Thyroid gland (tissue), 4 donors: ENCODE measurements at regions not wholly inside any gene's neighbourhood (a gene's known extent, or its start where the extent isn't known, plus 50 kb on each side); places are given as distances from the start of the nearest gene placed in this dataset.

Experiments
- DNase-seq, 2 donors: peaks; one replicate each; pipeline ENCODE4 v3.0.0-alpha.2; 2019
- H3K27ac ChIP-seq, 3 donors: fragments of 200-600 bp; sonication (generic); 1 replicate in 2 of 3; 2 replicates in 1 of 3; pipeline ENCODE4 v1.5.1; 2016 to 2019; ENCODE audit warnings: mild to moderate bottlenecking in 1 of 3, moderate library complexity in 1 of 3
- H3K27me3 ChIP-seq: fragments of 200-600 bp; sonication (generic); one replicate; pipeline ENCODE4 v1.5.1; 2019
- H3K36me3 ChIP-seq, 2 donors: fragments of 200-600 bp; sonication (generic); one replicate each; pipeline ENCODE4 v1.5.1; 2016 to 2019
- H3K4me1 ChIP-seq, 2 donors: fragments of 200-600 bp; sonication (generic); one replicate each; pipeline ENCODE4 v1.5.1; 2017 to 2019
- H3K4me3 ChIP-seq, 3 donors: fragments of 200-600 bp; sonication (generic); replicated peaks in 1 of 3; 1 replicate in 2 of 3; 2 replicates in 1 of 3; pipeline ENCODE4 v1.5.1; 2016; ENCODE audit warnings: mild to moderate bottlenecking in 1 of 3
- H3K9me3 ChIP-seq: fragments of 200-600 bp; sonication (generic); one replicate; pipeline ENCODE4 v1.5.1; 2017
- POLR2A ChIP-seq, 2 donors: fragments of 450-650 bp; IDR thresholded peaks; one replicate each; pipeline ENCODE4 v1.6.1; 2017; ENCODE audit warnings: antibody characterized with exemption in 2 of 2, mild to moderate bottlenecking in 2 of 2, moderate library complexity in 1 of 2
- WGBS, 2 donors: methylation state at CpG; one replicate each; pipeline ENCODE4 v1.1.5; 2017; 5-methylcytosine and 5-hydroxymethylcytosine counted together
- intact Hi-C: fragments of 100-400 bp; cut with DNase I; formaldehyde crosslinking; loops from one replicate; pipeline ENCODE4 v1.15.1; 2023
- TF ChIP-seq, protein P1 (sequence below), 6 experiments: fragments of 200-600 bp in 3 of 6; fragments of 450-650 bp in 3 of 6; sonication (generic) in 3 of 6; IDR thresholded peaks; one replicate each; pipeline ENCODE4 v1.5.1; 2016 to 2019; ENCODE audit warnings: antibody characterized with exemption in 6 of 6, mild to moderate bottlenecking in 2 of 6, inconsistent platforms in 1 of 6, moderate library complexity in 1 of 6

DNA sequence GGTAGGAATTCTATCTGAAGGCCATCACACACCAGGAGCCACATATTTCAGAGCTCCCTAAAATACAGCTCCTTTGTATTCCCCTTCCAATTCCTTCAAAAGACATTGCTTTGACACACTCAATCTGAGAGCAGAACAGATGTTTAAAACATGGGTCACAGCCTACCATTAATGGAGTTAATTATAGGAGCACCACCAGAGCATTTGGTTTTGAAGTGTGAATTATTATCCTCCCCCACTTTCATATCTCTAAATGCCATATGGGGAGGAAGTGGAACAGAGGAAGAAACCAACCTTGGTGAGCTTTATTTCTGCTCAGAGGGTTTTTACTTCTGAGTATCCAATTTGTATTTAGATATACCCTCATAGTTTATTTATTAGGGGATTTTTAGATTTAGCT, 50.7 kb upstream of the TNFRSF21 start:
- no peaks in the 10 kb centered on the region for H3K4me1 ChIP-seq
- H3K4me3 ChIP-seq: no peak overlapping the region
- TF ChIP-seq, protein P1, sequence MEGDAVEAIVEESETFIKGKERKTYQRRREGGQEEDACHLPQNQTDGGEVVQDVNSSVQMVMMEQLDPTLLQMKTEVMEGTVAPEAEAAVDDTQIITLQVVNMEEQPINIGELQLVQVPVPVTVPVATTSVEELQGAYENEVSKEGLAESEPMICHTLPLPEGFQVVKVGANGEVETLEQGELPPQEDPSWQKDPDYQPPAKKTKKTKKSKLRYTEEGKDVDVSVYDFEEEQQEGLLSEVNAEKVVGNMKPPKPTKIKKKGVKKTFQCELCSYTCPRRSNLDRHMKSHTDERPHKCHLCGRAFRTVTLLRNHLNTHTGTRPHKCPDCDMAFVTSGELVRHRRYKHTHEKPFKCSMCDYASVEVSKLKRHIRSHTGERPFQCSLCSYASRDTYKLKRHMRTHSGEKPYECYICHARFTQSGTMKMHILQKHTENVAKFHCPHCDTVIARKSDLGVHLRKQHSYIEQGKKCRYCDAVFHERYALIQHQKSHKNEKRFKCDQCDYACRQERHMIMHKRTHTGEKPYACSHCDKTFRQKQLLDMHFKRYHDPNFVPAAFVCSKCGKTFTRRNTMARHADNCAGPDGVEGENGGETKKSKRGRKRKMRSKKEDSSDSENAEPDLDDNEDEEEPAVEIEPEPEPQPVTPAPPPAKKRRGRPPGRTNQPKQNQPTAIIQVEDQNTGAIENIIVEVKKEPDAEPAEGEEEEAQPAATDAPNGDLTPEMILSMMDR (IDR thresholded peaks at IDR 0.05): no peak
- no peak for TF ChIP-seq POLR2A (IDR thresholded peaks at IDR 0.05)
- no peaks in the 10 kb centered on the region for H3K9me3 ChIP-seq
- no peaks in the 10 kb centered on the region for H3K27me3 ChIP-seq
- intact Hi-C loops: no loop called here
- no peaks in the 10 kb centered on the region for H3K36me3 ChIP-seq
- no peak overlapping the region for H3K27ac ChIP-seq
- no peak for DNase-seq

DNA sequence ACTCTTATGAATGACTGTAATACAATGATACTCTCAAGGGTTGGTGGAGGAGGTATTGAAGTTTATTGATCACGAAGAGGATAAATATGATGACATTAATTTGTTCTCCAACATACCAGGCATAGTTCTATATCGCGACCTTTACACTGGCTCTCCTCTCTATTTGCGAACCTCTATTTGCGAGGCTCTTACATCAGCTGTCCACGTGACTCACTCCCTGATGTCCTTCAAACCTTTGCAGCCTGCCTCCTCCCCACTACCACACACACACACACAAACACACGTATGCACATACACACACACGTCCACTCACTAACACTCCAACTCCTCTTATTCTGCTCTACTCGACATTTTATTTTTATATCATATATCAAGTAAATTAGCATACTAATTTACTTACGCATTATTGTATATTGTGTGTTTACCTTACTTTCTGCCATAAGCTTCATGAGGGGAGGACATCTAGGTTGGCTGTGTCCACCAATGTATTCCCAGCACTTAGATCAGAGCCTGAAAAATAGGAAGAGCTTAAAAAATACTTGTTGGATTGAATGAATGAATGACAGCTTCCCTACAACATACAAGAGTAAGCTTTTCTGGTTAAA, 53.3 kb upstream of the TNFRSF21 start:
- WGBS, 2 donors: 91 to 93% methylated on average over 10 of the region's 10 CpGs
- Histone ChIP-seq H3K4me1 (no peaks in the 10 kb centered on the region), H3K9me3 (no peaks in the 10 kb centered on the region), H3K4me3 (no peak overlapping the region), H3K36me3 (no peaks in the 10 kb centered on the region), H3K27me3 (no peaks in the 10 kb centered on the region), H3K27ac (no peak overlapping the region)
- intact Hi-C loops: no loop called here
- TF ChIP-seq POLR2A (IDR thresholded peaks at IDR 0.05): no peak
- TF ChIP-seq, protein P1 (IDR thresholded peaks at IDR 0.05): no peak
- DNase-seq: no peak

DNA sequence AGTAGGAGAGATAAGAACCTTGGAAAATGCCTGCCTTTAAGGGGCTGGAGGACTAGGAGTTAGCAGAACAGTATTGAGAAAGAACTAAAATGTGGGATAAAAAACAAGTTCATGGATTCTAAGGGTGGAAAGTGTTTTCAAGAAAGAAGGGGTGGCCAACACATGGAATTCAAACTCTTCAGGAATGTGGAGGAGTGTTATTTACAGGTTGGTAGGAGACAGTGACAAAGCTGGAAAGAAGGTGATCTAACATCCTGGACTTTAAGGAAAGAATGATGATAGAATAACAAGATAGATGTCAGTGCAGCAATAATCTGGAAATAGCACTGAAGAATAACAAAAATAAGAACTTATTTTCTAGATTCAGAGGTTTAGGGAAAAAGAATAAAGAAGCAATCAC, 54.0 kb upstream of the TNFRSF21 start:
- TF ChIP-seq, protein P1 (IDR thresholded peaks at IDR 0.05): no peak
- TF ChIP-seq POLR2A (IDR thresholded peaks at IDR 0.05): no peak
- Histone ChIP-seq H3K36me3 (no peaks in the 10 kb centered on the region), H3K4me1 (no peaks in the 10 kb centered on the region), H3K27me3 (no peaks in the 10 kb centered on the region), H3K9me3 (no peaks in the 10 kb centered on the region), H3K4me3 (no peak overlapping the region), H3K27ac (no peak overlapping the region)
- DNase-seq: no peak
- intact Hi-C loops: no loop called here

DNA sequence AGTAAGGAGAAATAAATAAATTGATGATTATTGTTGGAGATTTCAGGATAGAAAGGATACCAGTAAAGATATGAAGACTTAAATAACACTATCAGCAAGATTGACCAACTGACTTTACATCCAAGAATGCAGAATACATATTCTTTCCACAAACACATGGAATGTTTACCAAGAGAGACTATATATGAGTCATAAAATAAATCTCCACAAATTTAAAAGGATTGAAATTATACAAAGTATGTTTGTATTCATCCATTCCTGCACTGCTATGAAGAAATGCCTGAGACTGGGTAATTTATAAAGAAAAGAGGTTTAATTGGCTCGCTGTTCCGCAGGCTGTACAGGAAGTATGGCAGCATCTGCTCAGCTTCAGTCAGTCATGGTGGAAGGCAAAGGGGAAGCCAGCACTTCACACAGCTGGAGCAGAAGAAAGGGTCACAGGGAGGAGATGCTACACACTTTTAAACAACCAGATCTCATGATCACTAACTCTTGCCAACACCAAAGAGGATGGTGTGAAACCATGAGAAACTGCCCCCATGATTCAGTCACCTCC, 56.7 kb upstream of the TNFRSF21 start:
- Histone ChIP-seq H3K4me3 (no peak overlapping the region), H3K27me3 (no peaks in the 10 kb centered on the region), H3K27ac (no peak overlapping the region), H3K36me3 (no peaks in the 10 kb centered on the region), H3K9me3 (no peaks in the 10 kb centered on the region), H3K4me1 (no peaks in the 10 kb centered on the region)
- TF ChIP-seq, protein P1 (IDR thresholded peaks at IDR 0.05): no peak
- TF ChIP-seq POLR2A (IDR thresholded peaks at IDR 0.05): no peak
- 73 to 84% methylated on average over 2 of the region's 2 CpGs for WGBS, 2 donors
- no peak for DNase-seq
- intact Hi-C loops: no loop called here

DNA sequence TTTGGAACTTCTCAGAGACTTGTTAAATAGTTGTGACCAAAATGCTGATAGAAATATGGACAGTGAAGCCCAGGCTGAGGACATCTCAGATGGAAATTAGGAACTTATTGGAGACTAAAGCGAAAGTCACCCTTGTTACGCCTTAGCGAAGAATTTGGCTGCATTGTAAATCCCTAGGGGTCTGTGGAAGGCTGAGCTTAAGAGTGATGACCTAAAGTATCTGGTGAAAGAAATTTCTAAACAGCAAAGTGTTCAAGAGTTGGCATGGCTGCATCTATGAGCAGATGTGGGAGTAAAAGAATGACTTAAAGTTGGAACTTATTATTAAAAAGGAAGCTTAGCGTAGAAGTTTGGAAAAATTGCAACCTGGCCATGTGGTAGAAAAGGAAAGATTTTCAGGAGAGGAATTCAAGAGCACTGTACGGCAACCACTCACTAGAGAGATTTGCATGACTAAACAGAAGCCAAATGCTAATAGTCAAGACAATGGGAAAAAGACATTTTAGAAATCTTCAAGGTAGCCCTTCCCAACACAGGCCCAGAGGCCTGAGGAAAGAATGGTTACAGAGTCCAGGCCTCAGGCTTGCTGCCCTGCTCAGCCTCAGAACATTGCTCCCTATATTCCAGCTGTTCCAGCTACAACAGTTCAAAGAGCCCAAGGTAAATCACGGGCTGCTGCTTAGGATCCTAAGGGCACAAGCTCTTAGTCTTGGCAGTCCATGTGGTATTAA, 61.6 kb upstream of the TNFRSF21 start:
- intact Hi-C loops: no loop called here
- Histone ChIP-seq H3K9me3 (no peaks in the 10 kb centered on the region), H3K36me3 (no peaks in the 10 kb centered on the region), H3K27ac (no peak overlapping the region), H3K27me3 (no peaks in the 10 kb centered on the region), H3K4me1 (no peaks in the 10 kb centered on the region), H3K4me3 (no peak overlapping the region)
- 81% methylated on average over 6 of the region's 6 CpGs for WGBS, 2 donors
- TF ChIP-seq, protein P1 (IDR thresholded peaks at IDR 0.05): no peak
- TF ChIP-seq POLR2A (IDR thresholded peaks at IDR 0.05): no peak
- DNase-seq: no peak
